ENCODE measurements at regions not wholly inside any gene's neighbourhood (a gene's known extent, or its start where the extent isn't known, plus 50 kb on each side); places are given as distances from the start of the nearest gene placed in this dataset.

DNA sequence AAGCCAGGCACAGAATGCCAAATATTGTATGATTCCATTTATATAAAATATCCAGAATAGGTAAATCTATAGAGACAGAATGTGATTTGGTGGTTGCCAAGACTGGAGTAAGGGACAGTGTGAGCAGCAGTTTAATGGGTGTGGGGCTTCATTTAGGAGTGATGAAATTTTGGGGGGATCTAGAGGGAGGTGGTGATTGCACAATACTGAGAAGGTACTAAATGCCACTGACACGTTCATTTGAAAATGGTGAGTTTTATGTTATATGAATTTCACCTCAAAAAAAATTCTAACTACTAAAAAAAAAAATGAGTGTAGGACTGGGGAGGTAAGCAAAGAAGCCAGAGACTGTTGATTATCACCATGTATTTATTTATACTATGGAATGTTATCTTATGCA is 974.5 kb upstream of the ZEB2 start:
- DNase-seq = no peak

- DNase-seq = no peak
Observed at GRCh38 chr2:145488571-145488970, 968.7 kb upstream of the ZEB2 start.

- DNase-seq = no peak
Observed at GRCh38 chr2:145484448-145485097, 964.7 kb upstream of the ZEB2 start.

- DNase-seq = no peak
Observed at GRCh38 chr2:145483854-145484253, 963.9 kb upstream of the ZEB2 start.

DNA sequence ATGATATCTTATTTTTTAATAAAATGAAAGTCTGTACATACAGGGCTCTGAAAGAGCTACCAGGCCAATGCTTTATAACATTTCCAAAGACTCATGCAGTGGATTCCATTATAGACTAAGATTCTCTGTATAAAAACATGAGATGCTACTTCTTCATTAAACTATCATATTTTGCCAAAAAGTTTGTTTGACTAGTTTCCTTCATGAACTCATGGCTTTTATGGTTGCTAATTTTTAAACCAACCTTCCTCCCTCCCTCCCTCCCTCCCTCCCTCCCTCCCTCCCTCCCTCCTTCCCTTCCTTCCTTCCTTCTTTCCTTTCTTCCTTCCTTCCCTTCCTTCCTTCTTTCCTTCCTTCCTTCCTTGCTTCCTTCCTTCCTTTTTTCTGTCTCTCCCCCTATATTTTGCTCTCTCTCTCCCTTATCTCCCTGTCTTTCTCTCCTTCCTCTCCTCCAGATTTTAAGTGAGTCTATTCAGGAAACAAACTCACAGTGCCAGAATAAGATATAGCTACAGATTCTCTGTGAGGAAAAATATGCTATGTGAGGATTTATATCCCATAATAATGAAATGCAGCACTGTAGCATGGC is 961.5 kb upstream of the ZEB2 start:
- DNase-seq = no peak

GRCh38 chr2:145464866-145465265 is 944.9 kb upstream of the ZEB2 start:
- DNase-seq = no peak

GRCh38 chr2:145460112-145460511 is 940.2 kb upstream of the ZEB2 start:
- DNase-seq = no peak

DNA sequence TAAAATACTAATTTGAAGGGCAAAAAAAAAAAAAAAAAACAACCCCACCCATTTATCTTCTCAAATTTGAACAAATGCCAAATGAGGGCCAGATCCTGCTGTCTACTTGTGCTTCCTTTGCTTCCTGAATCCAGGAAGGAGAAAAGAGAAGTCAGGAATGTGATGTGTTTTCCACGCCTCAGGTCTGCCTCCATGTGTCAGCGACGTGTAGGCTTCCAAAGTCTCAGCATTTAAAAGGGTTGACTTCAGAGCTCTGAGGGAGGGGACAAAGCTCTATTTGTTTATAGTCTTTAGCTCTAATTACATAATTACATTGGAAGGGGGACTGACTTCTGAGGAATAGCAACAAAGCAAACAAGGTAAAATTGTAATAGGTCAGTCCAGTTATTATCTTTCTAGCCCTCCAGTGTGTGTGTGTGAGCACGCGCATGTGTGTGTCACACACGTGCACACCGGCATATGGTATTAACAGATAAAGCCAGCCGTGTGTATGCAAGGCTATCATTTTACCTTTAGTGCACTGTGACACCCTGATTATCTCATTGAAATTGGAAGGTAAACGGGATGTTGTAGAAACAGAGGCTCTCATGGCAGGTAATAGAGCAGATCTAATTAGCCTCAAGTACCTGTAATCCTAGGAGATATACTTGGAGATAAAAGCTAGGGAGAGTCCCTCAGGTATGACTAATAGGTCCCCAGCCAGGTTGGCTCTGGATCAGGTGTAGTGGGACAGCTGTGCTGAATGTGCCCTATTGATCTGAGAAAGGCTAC is 911.4 kb upstream of the ZEB2 start:
- no peak for DNase-seq

DNA sequence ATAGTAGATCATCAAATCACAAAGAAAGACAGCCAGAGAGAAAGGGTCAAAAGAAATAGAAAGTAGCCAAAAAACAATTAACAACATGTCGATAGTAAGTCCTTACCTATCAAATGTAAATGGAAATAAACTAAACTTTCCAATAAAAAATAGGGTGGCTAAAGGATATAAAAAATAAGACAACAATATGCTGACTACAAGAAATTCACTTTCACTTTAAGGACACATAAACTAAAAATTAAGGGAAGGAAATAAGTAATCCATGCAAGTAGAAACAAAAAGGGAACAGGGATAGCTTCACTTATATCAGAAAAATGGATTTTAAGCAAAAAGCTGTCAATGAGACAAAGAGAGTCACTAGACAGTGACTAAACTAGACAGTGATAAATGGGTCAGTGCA is 903.9 kb upstream of the ZEB2 start:
- no peak for DNase-seq

DNA sequence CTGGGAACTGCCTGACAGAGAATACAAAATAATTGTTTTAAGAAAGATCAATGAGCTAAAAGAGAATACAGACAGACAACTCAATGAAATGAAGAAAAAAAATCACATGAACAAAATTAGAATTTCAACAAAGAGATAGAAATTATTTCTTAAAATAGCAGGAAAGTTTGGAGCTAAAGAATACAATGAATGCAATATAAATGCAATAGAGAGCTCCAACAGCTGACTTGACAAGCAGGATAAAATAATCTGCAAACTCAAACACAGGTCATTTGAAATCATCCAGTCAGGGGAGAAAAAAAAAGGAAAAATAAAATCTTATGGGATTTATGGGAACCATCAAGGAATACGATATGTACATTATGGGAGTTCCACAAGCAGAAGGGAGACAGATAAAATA is 902.7 kb upstream of the ZEB2 start:
- DNase-seq = no peak

GRCh38 chr2:145421841-145422240 is 901.9 kb upstream of the ZEB2 start:
- DNase-seq = no peak

DNA sequence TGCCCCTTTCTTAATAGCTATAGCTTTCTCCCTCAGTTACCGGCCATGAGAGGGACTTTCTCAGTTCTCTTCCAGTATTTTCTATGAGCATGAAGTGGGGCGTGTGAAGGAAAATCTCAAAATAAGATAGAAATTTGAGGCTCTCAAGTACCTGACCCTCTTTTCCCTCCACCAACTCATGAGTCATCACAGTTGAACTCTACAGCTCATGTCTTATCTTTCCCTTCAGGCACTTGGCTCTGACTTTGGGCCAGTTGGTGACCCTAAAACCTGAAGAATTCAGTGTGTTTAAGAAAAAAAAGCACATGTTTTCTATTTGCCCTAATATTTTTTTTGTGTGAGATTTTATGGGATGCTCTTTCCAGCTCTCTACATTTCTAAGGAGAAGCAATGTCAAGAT is 896.7 kb upstream of the ZEB2 start:
- DNase-seq = no peak

DNA sequence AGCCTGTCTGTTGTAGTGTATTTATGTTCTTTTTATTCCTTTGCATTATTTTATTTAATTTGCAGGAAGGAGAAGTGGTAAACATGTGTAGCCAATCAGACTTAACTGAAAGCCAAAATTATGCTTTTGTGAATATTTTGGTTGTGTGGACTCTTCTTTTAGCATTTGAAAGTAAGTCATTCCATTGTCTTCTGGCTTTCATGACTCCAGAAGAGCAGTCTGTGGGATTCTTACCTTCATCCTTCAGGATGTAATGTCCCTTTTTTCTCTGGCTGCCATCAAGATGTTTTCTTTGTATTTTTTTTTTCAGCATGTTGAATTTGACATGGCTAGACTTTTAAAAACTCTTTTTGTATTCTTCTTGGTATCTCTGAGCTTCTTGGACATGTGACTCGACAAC is 895.2 kb upstream of the ZEB2 start:
- no peak for DNase-seq

- DNase-seq = no peak
Observed at GRCh38 chr2:145413261-145414030, 893.5 kb upstream of the ZEB2 start.

DNA sequence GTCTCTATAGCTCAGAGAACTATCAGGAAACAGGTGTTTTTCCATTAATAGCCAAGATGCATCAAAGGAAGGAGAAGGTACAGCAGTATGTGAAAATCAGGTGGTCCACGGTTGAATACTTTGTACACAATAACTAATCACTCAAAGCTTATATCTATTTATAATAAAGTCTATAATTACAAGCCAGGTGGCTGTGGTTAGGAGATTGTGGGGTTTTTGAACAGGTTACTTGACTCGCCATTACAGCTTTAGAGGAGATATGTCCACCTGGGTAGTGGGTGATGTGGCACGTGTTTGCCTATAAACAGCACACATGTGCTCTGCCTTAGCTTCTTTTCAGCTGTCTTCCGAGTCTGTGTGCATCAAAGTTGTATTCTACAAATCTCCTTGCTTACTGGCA is 892.2 kb upstream of the ZEB2 start:
- no peak for DNase-seq

DNA sequence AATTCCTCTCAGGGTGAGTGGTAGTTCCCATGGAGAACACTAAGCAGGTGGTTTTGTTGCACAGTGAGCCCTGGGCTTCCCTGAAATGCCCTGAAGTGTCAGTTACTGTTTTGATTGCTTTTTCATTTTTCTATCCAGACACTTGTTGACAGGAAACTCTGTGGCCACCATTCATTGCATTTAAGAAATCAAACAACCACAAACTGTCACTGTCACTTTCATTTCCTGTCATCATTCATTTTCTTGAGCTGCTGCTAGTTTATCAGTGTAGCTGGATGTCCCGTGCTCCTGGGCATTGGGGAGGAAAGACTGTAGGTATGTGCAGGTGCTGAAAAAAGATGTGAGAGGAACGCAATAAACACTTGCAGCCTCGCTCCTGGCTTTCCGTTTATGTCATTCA is 891.6 kb upstream of the ZEB2 start:
- no peak for DNase-seq

- no peak for DNase-seq
Observed at GRCh38 chr2:145410086-145410485, 890.2 kb upstream of the ZEB2 start.

DNA sequence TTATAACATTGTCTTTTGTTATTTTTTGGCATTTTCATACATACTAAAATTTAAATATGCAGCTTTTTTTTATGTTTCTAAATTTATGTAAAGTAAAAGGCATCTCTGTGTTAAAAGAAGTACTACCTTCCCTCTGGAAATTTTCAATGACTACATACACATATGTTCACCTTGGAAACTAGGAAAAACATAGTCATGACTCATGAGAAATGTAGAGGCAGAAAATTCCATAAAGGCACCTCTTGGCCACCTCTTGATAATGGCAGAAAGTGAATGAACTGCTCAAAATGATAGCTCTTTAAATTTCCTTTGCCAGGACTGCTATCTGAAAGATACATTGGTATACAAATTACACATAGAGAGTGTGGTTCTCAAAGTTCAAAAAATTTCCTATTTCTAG is 889.1 kb upstream of the ZEB2 start:
- DNase-seq = no peak

- no peak for DNase-seq
Observed at GRCh38 chr2:145404690-145405089, 884.8 kb upstream of the ZEB2 start.

- no peak for DNase-seq
Observed at GRCh38 chr2:145402706-145403277, 882.9 kb upstream of the ZEB2 start.

GRCh38 chr2:145399131-145399530 is 879.2 kb upstream of the ZEB2 start:
- no peak for DNase-seq

DNA sequence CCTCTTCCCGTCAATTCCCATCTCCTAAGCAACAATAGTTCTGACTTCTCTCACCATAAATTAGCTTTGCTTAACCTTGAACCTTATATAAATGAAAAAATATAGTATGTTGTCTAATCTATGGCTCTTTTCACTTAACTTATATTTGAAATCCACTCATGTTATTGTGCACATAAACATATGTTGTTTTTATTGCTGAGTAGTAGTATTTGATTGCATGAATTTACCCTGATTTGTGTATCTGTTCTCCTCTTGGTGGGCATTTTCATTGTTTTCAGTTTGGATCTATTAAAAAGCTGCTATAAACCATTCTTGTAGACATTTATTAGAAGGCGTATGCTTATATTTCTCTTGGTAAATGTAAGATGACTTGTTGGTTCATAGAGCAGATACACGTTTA is 874.3 kb upstream of the ZEB2 start:
- no peak for DNase-seq

DNA sequence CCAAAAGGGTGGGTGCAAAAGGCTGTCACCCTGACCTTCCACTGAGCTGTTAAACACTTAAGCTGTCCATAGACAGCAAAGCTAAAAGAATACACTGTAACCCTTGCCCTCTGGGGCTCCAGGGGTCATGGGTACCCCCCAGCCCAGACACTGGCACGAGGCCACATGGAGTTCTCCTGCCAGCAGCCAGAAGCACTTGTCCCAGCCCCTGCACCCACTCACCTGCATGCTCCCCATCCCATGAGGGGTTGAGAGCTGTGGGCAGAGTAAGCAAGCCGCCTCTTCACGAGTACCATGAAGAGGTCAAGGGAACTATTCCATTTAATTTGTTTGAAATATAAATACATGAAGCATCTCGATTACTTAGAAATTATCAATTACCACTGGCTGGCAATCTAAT is 867.1 kb upstream of the ZEB2 start:
- DNase-seq = no peak

Measured in activated naive CD4-positive, alpha-beta T cell (primary cell).